Ureter (tissue), 1 donor: ENCODE measurements at regions not wholly inside any gene's neighbourhood (a gene's known extent, or its start where the extent isn't known, plus 50 kb on each side); places are given as distances from the start of the nearest gene placed in this dataset.

Experiments used
- DNase-seq: peaks from one replicate; pipeline ENCODE4 v3.0.0-alpha.2; 2020; ENCODE audit warnings: low spot score
- donor health status: DM: yes; HTN: yes; CAD: no.

- no peak for DNase-seq
These were observed 785.5 kb upstream of the EDIL3 start for GRCh38 chr5:85170183-85170582.

GRCh38 chr5:85173469-85173868 lies 788.8 kb upstream of the EDIL3 start:
- DNase-seq: no peak

- DNase-seq: no peak
These were observed 797.7 kb upstream of the EDIL3 start for GRCh38 chr5:85182344-85182743.

- DNase-seq: no peak
These were observed 819.6 kb upstream of the EDIL3 start for GRCh38 chr5:85204289-85204688.

GRCh38 chr5:85205430-85205829 lies 820.8 kb upstream of the EDIL3 start:
- no peak for DNase-seq

GRCh38 chr5:85225388-85225787 lies 840.7 kb upstream of the EDIL3 start:
- no peak for DNase-seq

- DNase-seq: no peak
These were observed 864.5 kb upstream of the EDIL3 start for GRCh38 chr5:85249204-85249603.

- DNase-seq: no peak
These were observed 878.4 kb upstream of the EDIL3 start for GRCh38 chr5:85263125-85263524.

- DNase-seq: no peak
These were observed 882.0 kb upstream of the EDIL3 start for GRCh38 chr5:85266692-85267091.

GRCh38 chr5:85268194-85268593 lies 883.5 kb upstream of the EDIL3 start:
- DNase-seq: no peak

- DNase-seq: no peak
These were observed 893.5 kb upstream of the EDIL3 start for GRCh38 chr5:85278193-85278592.

- no peak for DNase-seq
These were observed 904.2 kb upstream of the EDIL3 start for GRCh38 chr5:85288914-85289313.

GRCh38 chr5:85293145-85293785 lies 908.6 kb upstream of the EDIL3 start:
- no peak for DNase-seq

GRCh38 chr5:85304524-85304923 lies 919.8 kb upstream of the EDIL3 start:
- DNase-seq: no peak

GRCh38 chr5:85305766-85306165 lies 921.1 kb upstream of the EDIL3 start:
- no peak for DNase-seq

- DNase-seq: no peak
These were observed 926.9 kb upstream of the EDIL3 start for GRCh38 chr5:85311536-85311935.

- DNase-seq: no peak
These were observed 935.8 kb upstream of the EDIL3 start for GRCh38 chr5:85320495-85320894.

GRCh38 chr5:85333276-85333675 lies 948.6 kb upstream of the EDIL3 start:
- DNase-seq: no peak

- DNase-seq: no peak
These were observed 952.8 kb upstream of the EDIL3 start for GRCh38 chr5:85337435-85337834.

GRCh38 chr5:85340790-85341189 lies 956.1 kb upstream of the EDIL3 start:
- DNase-seq: no peak

- no peak for DNase-seq
These were observed 961.1 kb upstream of the EDIL3 start for GRCh38 chr5:85345818-85346217.

- DNase-seq: no peak
These were observed 972.6 kb upstream of the EDIL3 start for GRCh38 chr5:85357309-85357708.

- DNase-seq: no peak
These were observed 990.8 kb upstream of the EDIL3 start for GRCh38 chr5:85375525-85375924.

GRCh38 chr5:85388770-85389169 lies 1004.1 kb upstream of the EDIL3 start:
- no peak for DNase-seq
